ENCODE measurements at regions not wholly inside any gene's neighbourhood (a gene's known extent, or its start where the extent isn't known, plus 50 kb on each side); places are given as distances from the start of the nearest gene placed in this dataset.

- H3K27me3 ChIP-seq (ENCODE audit: control insufficient read depth, insufficient read depth, low read length): no peaks in the 10 kb centered on the region
- TF ChIP-seq CTCF (IDR thresholded peaks at IDR 0.05; ENCODE audit: insufficient read depth, low read depth, low read length): no peak
- CTCF ChIA-PET: interaction anchor here (2.1 kb wide), 1 partner anchor 17 kb away, joined by 7 read pairs; no protein-coding TSS in a partner anchor
- DNase-seq (ENCODE audit: low read depth): peak; percentile 35
- POLR2A ChIA-PET: no interaction called here
- H3K4me3 ChIP-seq (ENCODE audit: low read depth, low read length): no peak overlapping the region
- H3K36me3 ChIP-seq (ENCODE audit: control insufficient read depth, insufficient read depth, low read length): no peaks in the 10 kb centered on the region
Observed at GRCh38 chr13:33340631-33341030, 55.1 kb upstream of the STARD13 start.

- Histone ChIP-seq H3K36me3 (ENCODE audit: control insufficient read depth, insufficient read depth, low read length) (no peaks in the 10 kb centered on the region), H3K4me3 (ENCODE audit: low read depth, low read length) (no peak overlapping the region), H3K27me3 (ENCODE audit: control insufficient read depth, insufficient read depth, low read length) (no peaks in the 10 kb centered on the region)
- no peak for DNase-seq (ENCODE audit: low read depth)
- POLR2A ChIA-PET: no interaction called here
- TF ChIP-seq CTCF (IDR thresholded peaks at IDR 0.05; ENCODE audit: insufficient read depth, low read depth, low read length): no peak
- CTCF ChIA-PET: interaction anchor here (1.2 to 1.3 kb wide), 2 partner anchors 84 to 146 kb away, joined by 4 read pairs; no protein-coding TSS in a partner anchor
Observed at GRCh38 chr13:33341861-33342452, 56.4 kb upstream of the STARD13 start.

- H3K4me3 ChIP-seq (ENCODE audit: low read depth, low read length): no peak overlapping the region
- TF ChIP-seq CTCF (IDR thresholded peaks at IDR 0.05; ENCODE audit: insufficient read depth, low read depth, low read length): no peak
- no peaks in the 10 kb centered on the region for H3K27me3 ChIP-seq (ENCODE audit: control insufficient read depth, insufficient read depth, low read length)
- ChIA-PET CTCF (no interaction called here), POLR2A (no interaction called here)
- H3K36me3 ChIP-seq (ENCODE audit: control insufficient read depth, insufficient read depth, low read length): no peaks in the 10 kb centered on the region
- no peak for DNase-seq (ENCODE audit: low read depth)
Observed at GRCh38 chr13:33345842-33346241, 60.3 kb upstream of the STARD13 start.

- no peak for TF ChIP-seq CTCF (IDR thresholded peaks at IDR 0.05; ENCODE audit: insufficient read depth, low read depth, low read length)
- ChIA-PET POLR2A (no interaction called here), CTCF (interaction anchor here (1.4 kb wide), 1 partner anchor 9 kb away, joined by 3 read pairs; no protein-coding TSS in a partner anchor)
- Histone ChIP-seq H3K4me3 (ENCODE audit: low read depth, low read length) (no peak overlapping the region), H3K27me3 (ENCODE audit: control insufficient read depth, insufficient read depth, low read length) (0 out of 2 replicates have a peak, but pooled peaks cover 2% of the 10 kb centered on the region), H3K36me3 (ENCODE audit: control insufficient read depth, insufficient read depth, low read length) (no peaks in the 10 kb centered on the region)
- DNase-seq (ENCODE audit: low read depth): no peak
Observed at GRCh38 chr13:33347861-33348260, 62.3 kb upstream of the STARD13 start.

- peak; percentile 71 for DNase-seq (ENCODE audit: low read depth)
- Histone ChIP-seq H3K36me3 (ENCODE audit: control insufficient read depth, insufficient read depth, low read length) (no peaks in the 10 kb centered on the region), H3K27me3 (ENCODE audit: control insufficient read depth, insufficient read depth, low read length) (0 out of 2 replicates have a peak, but pooled peaks cover 2% of the 10 kb centered on the region), H3K4me3 (ENCODE audit: low read depth, low read length) (no peak overlapping the region)
- POLR2A ChIA-PET: no interaction called here
- no peak for TF ChIP-seq CTCF (IDR thresholded peaks at IDR 0.05; ENCODE audit: insufficient read depth, low read depth, low read length)
- CTCF ChIA-PET: interaction anchor here (1.4 kb wide), 1 partner anchor 9 kb away, joined by 3 read pairs; no protein-coding TSS in a partner anchor
Observed at GRCh38 chr13:33348366-33348765, 62.8 kb upstream of the STARD13 start.

Measured in BJ (cell line).